ENCODE measurements at regions not wholly inside any gene's neighbourhood (a gene's known extent, or its start where the extent isn't known, plus 50 kb on each side); places are given as distances from the start of the nearest gene placed in this dataset.
"Not testable (repeated sequence)": the region's sequence is repeated elsewhere in the genome, so short reads cannot be mapped to it uniquely, and the experiment has no call there.

- intact Hi-C loops (cut with DNase I, micrococcal nuclease) = no loop called here
- Histone ChIP-seq H3K4me3 (no peak overlapping the region), H3K36me3 (ENCODE audit: low read depth) (no peaks in the 10 kb centered on the region), H3K4me1 (ENCODE audit: low read depth) (peaks cover 24% of the 10 kb centered on the region), H3K9me3 (no peaks in the 10 kb centered on the region)
- no peak for DNase-seq
- no peak for TF ChIP-seq CTCF (IDR thresholded peaks at IDR 0.05)
- ATAC-seq = no peak
Observed at GRCh38 chr14:58772794-58773620, 135.2 kb downstream of the DACT1 start.

- H3K4me1 ChIP-seq (ENCODE audit: low read depth) = peaks cover 24% of the 10 kb centered on the region
- H3K36me3 ChIP-seq (ENCODE audit: low read depth) = no peaks in the 10 kb centered on the region
- H3K9me3 ChIP-seq = no peaks in the 10 kb centered on the region
- no peak for TF ChIP-seq CTCF (IDR thresholded peaks at IDR 0.05)
- DNase-seq (no peak), ATAC-seq (no peak)
- no peak overlapping the region for H3K4me3 ChIP-seq
- intact Hi-C loops (cut with DNase I, micrococcal nuclease) = no loop called here
Observed at GRCh38 chr14:58774531-58774930, 136.8 kb downstream of the DACT1 start.

DNA sequence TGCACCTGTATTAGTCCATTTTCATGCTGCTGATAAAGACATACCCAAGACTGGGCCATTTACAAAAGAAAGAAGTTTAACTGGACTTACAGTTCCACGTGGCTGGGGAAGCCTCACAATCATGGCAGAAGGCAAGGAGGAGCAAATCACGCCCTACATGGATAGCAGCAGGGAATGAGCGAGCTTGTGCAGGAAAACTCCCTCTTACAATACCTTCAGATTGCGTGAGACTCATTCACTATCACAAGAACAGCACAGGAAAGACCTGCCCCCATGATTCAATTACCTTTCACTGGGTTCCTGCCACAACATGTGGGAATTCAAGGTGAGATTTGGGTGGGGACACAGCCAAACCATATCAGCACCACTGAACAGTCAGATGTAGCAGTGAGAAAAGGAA is 137.4 kb downstream of the DACT1 start:
- DNase-seq; ATAC-seq; H3K36me3 ChIP-seq (ENCODE audit: low read depth); H3K4me3 ChIP-seq; H3K9me3 ChIP-seq; intact Hi-C loops (cut with DNase I, micrococcal nuclease): not testable (repeated sequence)
- peaks cover 20% of the 10 kb centered on the region for H3K4me1 ChIP-seq (ENCODE audit: low read depth)

GRCh38 chr14:58776516-58776915 is 138.8 kb downstream of the DACT1 start:
- ATAC-seq (no peak), DNase-seq (no peak)
- Histone ChIP-seq H3K36me3 (ENCODE audit: low read depth) (no peaks in the 10 kb centered on the region), H3K4me1 (ENCODE audit: low read depth) (peaks cover 10% of the 10 kb centered on the region), H3K4me3 (no peak overlapping the region), H3K9me3 (no peaks in the 10 kb centered on the region)
- TF ChIP-seq CTCF (IDR thresholded peaks at IDR 0.05) = no peak
- intact Hi-C loops (cut with DNase I, micrococcal nuclease) = no loop called here

- Histone ChIP-seq H3K4me1 (ENCODE audit: low read depth) (peaks cover 3% of the 10 kb centered on the region), H3K36me3 (ENCODE audit: low read depth) (no peaks in the 10 kb centered on the region), H3K4me3 (no peak overlapping the region), H3K9me3 (no peaks in the 10 kb centered on the region)
- DNase-seq (no peak), ATAC-seq (no peak)
- intact Hi-C loops (cut with DNase I, micrococcal nuclease) = no loop called here
- TF ChIP-seq CTCF (IDR thresholded peaks at IDR 0.05) = no peak
Observed at GRCh38 chr14:58777541-58777979, 139.8 kb downstream of the DACT1 start.

DNA sequence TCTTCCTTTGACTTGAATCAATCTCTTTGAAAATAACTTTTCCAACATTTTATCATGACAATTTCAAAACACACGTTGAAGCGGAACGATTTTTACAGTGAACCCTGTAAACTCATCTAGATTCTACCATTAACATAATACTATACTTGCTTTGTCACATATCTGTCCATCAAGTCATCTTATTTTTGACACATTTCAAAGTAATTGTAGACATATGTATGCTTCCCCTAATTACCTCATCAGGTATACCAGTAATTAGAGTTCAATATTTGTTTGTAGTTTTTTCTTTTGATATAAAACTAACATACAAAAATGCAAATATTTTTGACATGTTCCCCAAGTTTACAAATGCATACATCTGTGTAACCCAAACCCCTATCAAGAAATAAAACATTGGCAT is 140.4 kb downstream of the DACT1 start:
- intact Hi-C loops (cut with DNase I, micrococcal nuclease) = no loop called here
- DNase-seq (no peak), ATAC-seq (no peak)
- TF ChIP-seq CTCF (IDR thresholded peaks at IDR 0.05) = no peak
- Histone ChIP-seq H3K4me1 (ENCODE audit: low read depth) (no peaks in the 10 kb centered on the region), H3K9me3 (no peaks in the 10 kb centered on the region), H3K36me3 (ENCODE audit: low read depth) (no peaks in the 10 kb centered on the region), H3K4me3 (no peak overlapping the region)

Data from mucosa of descending colon (tissue), 3 donors.